ENCODE measurements at regions not wholly inside any gene's neighbourhood (a gene's known extent, or its start where the extent isn't known, plus 50 kb on each side); places are given as distances from the start of the nearest gene placed in this dataset.

- Mint-ChIP-seq H3K27me3 (no peaks in the 10 kb centered on the region), H3K4me3 (no peak overlapping the region), H3K9me3 (peaks cover 0 to 4% (median 0%) of the 10 kb centered on the region in 7 donors), H3K27ac (no peak overlapping the region), H3K4me1 (no peaks in the 10 kb centered on the region), H3K36me3 (no peaks in the 10 kb centered on the region)
- ATAC-seq (ENCODE audit: low read depth in 2 of 2) (no peak), DNase-seq (no peak)
Observed at GRCh38 chr1:163657719-163658118, 336.0 kb downstream of the NUF2 start.

GRCh38 chr1:163661391-163661790 lies 339.6 kb downstream of the NUF2 start:
- H3K27ac Mint-ChIP-seq, result no peak overlapping the region
- ATAC-seq (ENCODE audit: low read depth in 2 of 2) (no peak), DNase-seq (no peak)
- H3K27me3 Mint-ChIP-seq, result no peaks in the 10 kb centered on the region
- H3K4me1 Mint-ChIP-seq, result no peaks in the 10 kb centered on the region
- no peak overlapping the region for H3K4me3 Mint-ChIP-seq
- peaks cover 0 to 2% (median 0%) of the 10 kb centered on the region in 7 donors for H3K9me3 Mint-ChIP-seq
- no peaks in the 10 kb centered on the region for H3K36me3 Mint-ChIP-seq

DNA sequence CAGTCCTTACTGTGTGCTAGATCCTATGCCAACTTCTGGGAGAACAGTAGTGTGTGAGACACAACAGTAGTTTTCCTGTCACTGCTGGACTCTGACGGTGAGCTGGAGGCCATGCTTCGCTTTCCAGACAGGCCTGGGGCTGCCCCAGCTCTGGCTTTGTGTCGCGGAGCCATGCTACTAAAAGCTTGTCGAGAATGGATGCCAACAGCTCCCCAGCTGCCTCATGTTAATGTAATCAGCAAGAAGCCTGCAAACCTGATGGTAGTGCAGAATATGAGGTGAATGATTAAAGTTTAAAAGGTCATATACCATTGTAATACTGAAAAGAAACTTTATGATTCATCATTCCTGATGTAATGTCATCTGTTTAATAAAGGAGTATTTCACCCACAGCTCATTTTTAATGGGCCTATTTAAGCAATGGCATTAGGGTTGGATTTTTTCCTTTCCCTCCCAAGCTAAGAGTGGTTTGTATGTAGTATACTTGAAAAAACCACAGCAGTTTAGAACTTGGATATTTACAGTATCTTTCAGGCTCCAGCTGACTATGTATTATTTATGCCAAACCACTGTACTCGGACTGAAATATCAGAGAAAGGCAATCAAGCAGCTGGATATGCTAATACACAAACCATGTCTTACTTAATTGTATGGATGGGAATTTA lies 343.0 kb downstream of the NUF2 start:
- Mint-ChIP-seq H3K4me3 (no peak overlapping the region), H3K4me1 (no peaks in the 10 kb centered on the region)
- no peak for ATAC-seq (ENCODE audit: low read depth in 2 of 2)

DNA sequence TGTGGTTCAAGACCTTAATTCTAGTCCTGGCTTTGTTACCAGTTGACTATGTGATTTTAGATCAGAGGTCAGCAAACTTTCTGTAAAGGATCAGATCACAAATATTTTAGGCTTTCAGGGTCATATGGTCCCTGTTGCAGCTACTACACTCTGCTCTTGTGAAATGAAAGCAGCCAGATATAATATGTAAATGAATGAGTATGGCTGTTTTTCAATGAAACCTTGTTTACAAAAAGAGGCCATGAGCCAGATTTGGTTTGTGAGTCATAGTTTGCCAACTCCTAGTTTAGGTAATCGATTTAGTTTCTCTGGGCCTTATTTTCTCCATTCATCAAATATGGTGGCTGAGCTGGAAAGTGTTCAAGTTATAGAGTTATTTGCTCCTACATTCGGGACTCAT lies 346.7 kb downstream of the NUF2 start:
- no peak overlapping the region for H3K4me3 Mint-ChIP-seq
- no peaks in the 10 kb centered on the region for H3K27me3 Mint-ChIP-seq
- ATAC-seq (ENCODE audit: low read depth in 2 of 2) (no peak), DNase-seq (no peak)
- no peak overlapping the region for H3K27ac Mint-ChIP-seq
- H3K4me1 Mint-ChIP-seq, result no peaks in the 10 kb centered on the region
- no peaks in the 10 kb centered on the region for H3K36me3 Mint-ChIP-seq
- H3K9me3 Mint-ChIP-seq, result peaks cover 0 to 4% (median 0%) of the 10 kb centered on the region in 7 donors

More for the DNA sequence above, 343.0 kb downstream of the NUF2 start:
- Mint-ChIP-seq H3K27me3 (no peaks in the 10 kb centered on the region), H3K36me3 (no peaks in the 10 kb centered on the region), H3K27ac (no peak overlapping the region), H3K9me3 (peaks cover 0 to 2% (median 0%) of the 10 kb centered on the region in 7 donors)
- no peak for DNase-seq

DNA sequence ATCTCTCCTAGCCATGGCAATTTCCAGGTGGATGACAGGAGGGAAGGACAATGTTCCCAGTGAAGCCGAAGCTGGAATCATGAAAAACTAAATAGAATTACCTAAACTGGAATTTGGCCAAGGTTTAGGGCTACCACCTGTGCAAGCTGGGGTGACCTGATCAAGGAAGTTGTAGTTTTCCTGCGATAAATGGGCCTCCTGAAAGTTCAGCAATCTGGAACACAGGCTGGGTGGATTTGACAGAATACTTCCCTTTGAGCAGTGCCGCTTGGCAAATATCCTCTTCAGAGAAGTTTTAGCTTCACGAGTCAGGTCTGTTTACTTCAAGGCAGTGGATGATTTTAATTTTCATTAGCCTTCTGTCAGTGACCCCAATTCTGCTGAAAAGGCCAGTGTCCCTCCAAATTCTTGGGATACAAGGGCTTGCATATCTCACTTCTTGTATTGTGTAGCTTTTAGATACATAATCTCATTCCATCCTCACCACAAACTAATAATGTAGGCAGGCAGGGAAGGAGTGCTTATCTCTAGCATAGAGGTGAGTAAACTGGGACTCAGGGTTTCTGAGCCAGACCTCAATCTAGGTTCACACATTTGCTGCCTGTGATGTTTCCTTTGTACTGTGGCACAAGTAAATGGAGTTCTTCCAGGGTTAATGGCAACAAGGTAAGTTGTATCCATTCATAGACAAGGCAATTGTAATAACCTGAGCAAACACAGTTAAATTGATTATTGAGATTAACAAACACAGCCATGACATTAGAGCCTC lies 349.4 kb downstream of the NUF2 start:
- no peak for DNase-seq
- Mint-ChIP-seq H3K27ac (no peak overlapping the region), H3K36me3 (no peaks in the 10 kb centered on the region), H3K4me1 (no peaks in the 10 kb centered on the region), H3K4me3 (no peak overlapping the region), H3K9me3 (peaks cover 0 to 4% (median 0%) of the 10 kb centered on the region in 7 donors), H3K27me3 (no peaks in the 10 kb centered on the region)
- ATAC-seq (ENCODE audit: low read depth in 2 of 2), result no peak

- no peak overlapping the region for H3K27ac Mint-ChIP-seq
- DNase-seq (no peak), ATAC-seq (ENCODE audit: low read depth in 2 of 2) (no peak)
- H3K27me3 Mint-ChIP-seq, result no peaks in the 10 kb centered on the region
- H3K4me3 Mint-ChIP-seq, result no peak overlapping the region
- peaks cover 0 to 4% (median 0%) of the 10 kb centered on the region in 7 donors for H3K9me3 Mint-ChIP-seq
- H3K36me3 Mint-ChIP-seq, result no peaks in the 10 kb centered on the region
- no peaks in the 10 kb centered on the region for H3K4me1 Mint-ChIP-seq
Observed at GRCh38 chr1:163672976-163673758, 351.4 kb downstream of the NUF2 start.

- Mint-ChIP-seq H3K9me3 (peaks cover 0 to 4% (median 0%) of the 10 kb centered on the region in 7 donors), H3K4me1 (no peaks in the 10 kb centered on the region), H3K27ac (no peak overlapping the region), H3K27me3 (no peaks in the 10 kb centered on the region), H3K4me3 (no peak overlapping the region), H3K36me3 (no peaks in the 10 kb centered on the region)
- ATAC-seq (ENCODE audit: low read depth in 2 of 2), result no peak
- DNase-seq, result no peak
Observed at GRCh38 chr1:163673759-163674151, 352.0 kb downstream of the NUF2 start.

DNA sequence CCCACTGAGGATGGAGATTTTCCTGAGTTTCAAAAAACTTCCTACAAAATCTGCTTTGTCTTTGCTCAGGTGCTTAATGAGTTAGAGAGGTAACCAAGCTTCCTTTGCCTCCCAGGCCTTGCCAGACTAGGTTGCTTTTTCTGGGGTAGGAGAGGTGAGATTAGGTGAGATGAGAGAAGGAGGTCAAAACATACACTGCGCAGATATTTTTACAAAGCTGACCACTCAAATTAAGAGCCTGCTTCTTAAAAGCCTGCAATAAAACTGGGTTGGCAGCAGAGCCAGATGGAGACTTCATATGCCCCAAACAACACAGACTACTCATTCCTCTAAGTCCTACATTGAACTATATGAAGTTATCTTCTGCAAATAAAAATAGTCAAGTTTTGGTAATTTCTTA lies 352.5 kb downstream of the NUF2 start:
- DNase-seq (no peak), ATAC-seq (ENCODE audit: low read depth in 2 of 2) (no peak)
- Mint-ChIP-seq H3K4me3 (no peak overlapping the region), H3K27ac (no peak overlapping the region), H3K4me1 (no peaks in the 10 kb centered on the region), H3K9me3 (peaks cover 0 to 4% (median 0%) of the 10 kb centered on the region in 7 donors), H3K27me3 (no peaks in the 10 kb centered on the region), H3K36me3 (no peaks in the 10 kb centered on the region)

DNA sequence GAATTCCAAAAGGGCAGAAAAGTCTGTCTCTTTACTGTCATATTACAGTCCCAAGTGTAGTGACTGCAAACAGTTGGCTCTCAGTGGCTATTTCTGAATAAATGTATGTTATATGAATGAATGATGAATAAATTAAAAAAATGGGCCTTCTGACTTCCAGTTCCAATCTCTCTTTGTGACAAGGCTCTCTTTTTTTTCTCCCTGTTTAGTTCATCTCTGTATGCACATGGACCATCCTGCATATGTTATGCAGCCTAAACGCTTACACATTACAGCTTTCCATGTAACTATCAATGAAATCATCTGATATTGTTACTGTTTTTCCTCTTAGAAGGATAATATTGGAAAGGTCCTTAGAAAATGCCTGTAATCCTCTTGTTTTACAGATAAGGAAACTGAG lies 363.0 kb downstream of the NUF2 start:
- peaks cover 4 to 24% (median 9%) of the 10 kb centered on the region in 7 donors for H3K9me3 Mint-ChIP-seq
- no peak overlapping the region for H3K27ac Mint-ChIP-seq

GRCh38 chr1:163692266-163692665 lies 370.5 kb downstream of the NUF2 start:
- H3K4me3 Mint-ChIP-seq, result no peak overlapping the region
- no peaks in the 10 kb centered on the region for H3K36me3 Mint-ChIP-seq
- no peak overlapping the region for H3K27ac Mint-ChIP-seq
- H3K9me3 Mint-ChIP-seq, result peaks cover 0 to 3% (median 0%) of the 10 kb centered on the region in 7 donors
- no peaks in the 10 kb centered on the region for H3K4me1 Mint-ChIP-seq
- no peak for ATAC-seq (ENCODE audit: low read depth in 2 of 2)
- no peaks in the 10 kb centered on the region for H3K27me3 Mint-ChIP-seq
- DNase-seq, result no peak

More for the DNA sequence above, 363.0 kb downstream of the NUF2 start:
- Mint-ChIP-seq H3K4me3 (no peak overlapping the region), H3K27me3 (no peaks in the 10 kb centered on the region), H3K36me3 (no peaks in the 10 kb centered on the region), H3K4me1 (no peaks in the 10 kb centered on the region)
- DNase-seq (no peak), ATAC-seq (ENCODE audit: low read depth in 2 of 2) (no peak)

DNA sequence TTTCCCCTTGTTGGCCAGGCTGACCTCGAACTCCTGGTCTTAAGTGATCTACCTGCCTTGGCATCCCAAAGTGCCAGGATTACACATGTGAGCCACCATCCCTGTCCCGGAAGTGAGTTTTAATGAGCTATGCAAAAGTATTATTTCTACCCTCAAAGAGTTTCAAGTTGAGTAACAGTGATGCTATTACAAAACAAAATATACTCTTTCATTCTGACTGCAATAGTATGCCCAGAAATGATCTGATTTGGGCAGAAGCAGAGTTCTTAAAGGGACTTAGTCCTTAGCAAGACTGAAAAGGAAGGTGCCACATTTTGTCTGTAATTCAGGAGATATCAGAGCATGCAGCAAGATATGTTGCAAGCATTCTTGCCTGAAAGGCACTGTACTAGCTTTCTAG lies 375.4 kb downstream of the NUF2 start:
- Mint-ChIP-seq H3K27ac (no peak overlapping the region), H3K27me3 (no peaks in the 10 kb centered on the region), H3K36me3 (no peaks in the 10 kb centered on the region), H3K9me3 (peaks cover 0 to 5% (median 0%) of the 10 kb centered on the region in 7 donors), H3K4me1 (no peaks in the 10 kb centered on the region), H3K4me3 (no peak overlapping the region)
- ATAC-seq (ENCODE audit: low read depth in 2 of 2), result no peak
- DNase-seq, result no peak

GRCh38 chr1:163701783-163702374 lies 380.1 kb downstream of the NUF2 start:
- Mint-ChIP-seq H3K4me3 (no peak overlapping the region), H3K9me3 (peaks cover 0 to 4% (median 0%) of the 10 kb centered on the region in 7 donors), H3K27ac (no peak overlapping the region), H3K27me3 (no peaks in the 10 kb centered on the region), H3K4me1 (no peaks in the 10 kb centered on the region), H3K36me3 (no peaks in the 10 kb centered on the region)
- no peak for DNase-seq
- ATAC-seq (ENCODE audit: low read depth in 2 of 2), result no peak

- DNase-seq, result no peak
- Mint-ChIP-seq H3K27me3 (no peaks in the 10 kb centered on the region), H3K4me1 (no peaks in the 10 kb centered on the region)
Observed at GRCh38 chr1:163703794-163704193, 382.0 kb downstream of the NUF2 start.

More at GRCh38 chr1:163703794-163704193, 382.0 kb downstream of the NUF2 start:
- no peak for ATAC-seq (ENCODE audit: low read depth in 2 of 2)
- no peak overlapping the region for H3K4me3 Mint-ChIP-seq
- H3K9me3 Mint-ChIP-seq, result peaks cover 0 to 5% (median 0%) of the 10 kb centered on the region in 7 donors
- no peaks in the 10 kb centered on the region for H3K36me3 Mint-ChIP-seq
- no peak overlapping the region for H3K27ac Mint-ChIP-seq

Data from naive B cell (primary cell).